Breast epithelium (tissue), 3 donors: ENCODE measurements at regions not wholly inside any gene's neighbourhood (a gene's known extent, or its start where the extent isn't known, plus 50 kb on each side); places are given as distances from the start of the nearest gene placed in this dataset.

Experiments
- CTCF ChIP-seq, 3 donors: fragments of 450-650 bp; IDR thresholded peaks; one replicate each; pipeline ENCODE4 v1.5.1; 2016 to 2017; ENCODE audit warnings: antibody characterized with exemption in 3 of 3, mild to moderate bottlenecking in 3 of 3, moderate library complexity in 3 of 3
- POLR2A ChIP-seq: fragments of 450-650 bp; IDR thresholded peaks from one replicate; pipeline ENCODE4 v1.6.1; 2016; ENCODE audit warnings: antibody characterized with exemption, mild to moderate bottlenecking, moderate library complexity
- POLR2AphosphoS5 ChIP-seq, 3 donors: sonication (generic); formaldehyde crosslinking; IDR thresholded peaks; one replicate each; pipeline ENCODE4 v1.6.1; 2017; ENCODE audit warnings: antibody characterized with exemption in 3 of 3

GRCh38 chr3:30401971-30402370, 204.4 kb upstream of the TGFBR2 start:
- no peak for TF ChIP-seq CTCF (IDR thresholded peaks at IDR 0.05)
- no peak for TF ChIP-seq POLR2A
- TF ChIP-seq POLR2AphosphoS5 (IDR thresholded peaks at IDR 0.05), result no peak
